OCI-LY1 (cell line): ENCODE measurements at regions not wholly inside any gene's neighbourhood (a gene's known extent, or its start where the extent isn't known, plus 50 kb on each side); places are given as distances from the start of the nearest gene placed in this dataset.

Experiments
- EZH2 ChIP-seq: fragments of 200-600 bp; sonication (generic), shearing (Covaris generic); IDR thresholded peaks from 2 replicates; pipeline ENCODE4 v1.8.0; 2017; ENCODE audit warnings: borderline replicate concordance, mixed run types, mild to moderate bottlenecking, antibody characterized with exemption, low read length, moderate library complexity, mixed read lengths
- TF ChIP-seq, protein P1 (sequence below): fragments of 200-600 bp; sonication (generic), shearing (Covaris generic); IDR thresholded peaks from 2 replicates; pipeline ENCODE4 v1.5.1; 2017; ENCODE audit warnings: mild to moderate bottlenecking, antibody characterized with exemption, low read length, moderate library complexity, mixed read lengths

GRCh38 chr1:181174861-181175260, 86.4 kb downstream of the IER5 start:
- no peak for TF ChIP-seq EZH2
- TF ChIP-seq, protein P1, sequence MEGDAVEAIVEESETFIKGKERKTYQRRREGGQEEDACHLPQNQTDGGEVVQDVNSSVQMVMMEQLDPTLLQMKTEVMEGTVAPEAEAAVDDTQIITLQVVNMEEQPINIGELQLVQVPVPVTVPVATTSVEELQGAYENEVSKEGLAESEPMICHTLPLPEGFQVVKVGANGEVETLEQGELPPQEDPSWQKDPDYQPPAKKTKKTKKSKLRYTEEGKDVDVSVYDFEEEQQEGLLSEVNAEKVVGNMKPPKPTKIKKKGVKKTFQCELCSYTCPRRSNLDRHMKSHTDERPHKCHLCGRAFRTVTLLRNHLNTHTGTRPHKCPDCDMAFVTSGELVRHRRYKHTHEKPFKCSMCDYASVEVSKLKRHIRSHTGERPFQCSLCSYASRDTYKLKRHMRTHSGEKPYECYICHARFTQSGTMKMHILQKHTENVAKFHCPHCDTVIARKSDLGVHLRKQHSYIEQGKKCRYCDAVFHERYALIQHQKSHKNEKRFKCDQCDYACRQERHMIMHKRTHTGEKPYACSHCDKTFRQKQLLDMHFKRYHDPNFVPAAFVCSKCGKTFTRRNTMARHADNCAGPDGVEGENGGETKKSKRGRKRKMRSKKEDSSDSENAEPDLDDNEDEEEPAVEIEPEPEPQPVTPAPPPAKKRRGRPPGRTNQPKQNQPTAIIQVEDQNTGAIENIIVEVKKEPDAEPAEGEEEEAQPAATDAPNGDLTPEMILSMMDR, result no peak
